ENCODE measurements at regions not wholly inside any gene's neighbourhood (a gene's known extent, or its start where the extent isn't known, plus 50 kb on each side); places are given as distances from the start of the nearest gene placed in this dataset.

DNA sequence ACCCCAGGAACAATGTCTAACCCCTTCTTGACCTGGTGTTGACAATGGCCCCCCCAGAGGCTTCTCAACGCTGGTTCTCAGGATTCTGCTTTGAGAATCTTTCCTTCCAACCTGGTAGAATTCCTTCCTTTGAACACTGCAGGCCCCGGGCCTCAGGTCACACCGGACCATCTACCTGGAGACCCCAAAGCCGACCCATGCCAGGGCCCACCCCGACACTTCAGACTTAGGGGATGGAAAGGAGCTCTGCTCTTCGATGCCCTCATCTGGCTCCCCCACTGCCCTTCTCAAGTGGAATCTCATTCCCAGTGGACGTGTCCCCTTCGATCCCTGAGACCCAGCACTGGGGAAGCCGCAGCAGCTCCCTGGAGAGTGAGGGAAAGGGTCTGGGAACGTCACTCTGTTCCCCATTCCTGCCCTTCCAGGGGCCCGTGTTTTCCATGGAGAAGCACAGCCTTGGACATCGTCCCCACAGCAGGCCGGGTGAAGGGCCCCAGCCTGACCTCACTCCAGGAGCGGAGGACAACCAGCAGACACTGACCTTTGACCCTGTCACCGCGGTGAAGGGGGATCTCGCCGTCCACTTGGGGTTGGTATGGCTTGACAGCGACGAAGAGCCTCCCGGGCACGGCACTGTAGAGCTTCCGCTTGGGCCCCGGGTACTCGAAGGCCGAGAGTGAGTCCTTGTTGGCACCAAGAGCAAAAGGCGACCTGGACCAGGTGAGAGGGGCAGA is 408.3 kb downstream of the CTTN start:
- no peak for DNase-seq
- TF ChIP-seq GATA1 (IDR thresholded peaks at IDR 0.05; ENCODE audit: low read depth, low read length) (no peak), POLR2A (IDR thresholded peaks at IDR 0.05; ENCODE audit: low read length) (no peak)

DNA sequence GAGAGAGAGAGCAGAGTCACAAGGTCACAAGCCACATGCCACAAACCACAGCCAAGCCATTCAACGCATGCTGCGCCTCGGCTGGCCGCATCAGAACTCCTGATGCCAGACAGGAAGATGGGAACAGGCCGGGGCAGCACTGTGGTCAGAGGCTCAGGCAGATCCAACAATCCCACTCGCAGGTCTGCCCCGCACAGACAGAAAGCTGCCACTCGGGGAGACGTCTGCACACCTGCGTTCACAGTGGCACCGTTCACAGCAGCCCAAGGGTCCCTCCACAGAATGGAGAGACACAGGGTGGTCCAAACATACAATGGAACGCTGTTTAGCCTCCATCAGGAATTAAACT is 408.8 kb downstream of the CTTN start:
- TF ChIP-seq GATA1 (IDR thresholded peaks at IDR 0.05; ENCODE audit: low read depth, low read length) (no peak), POLR2A (IDR thresholded peaks at IDR 0.05; ENCODE audit: low read length) (no peak)
- DNase-seq = no peak

DNA sequence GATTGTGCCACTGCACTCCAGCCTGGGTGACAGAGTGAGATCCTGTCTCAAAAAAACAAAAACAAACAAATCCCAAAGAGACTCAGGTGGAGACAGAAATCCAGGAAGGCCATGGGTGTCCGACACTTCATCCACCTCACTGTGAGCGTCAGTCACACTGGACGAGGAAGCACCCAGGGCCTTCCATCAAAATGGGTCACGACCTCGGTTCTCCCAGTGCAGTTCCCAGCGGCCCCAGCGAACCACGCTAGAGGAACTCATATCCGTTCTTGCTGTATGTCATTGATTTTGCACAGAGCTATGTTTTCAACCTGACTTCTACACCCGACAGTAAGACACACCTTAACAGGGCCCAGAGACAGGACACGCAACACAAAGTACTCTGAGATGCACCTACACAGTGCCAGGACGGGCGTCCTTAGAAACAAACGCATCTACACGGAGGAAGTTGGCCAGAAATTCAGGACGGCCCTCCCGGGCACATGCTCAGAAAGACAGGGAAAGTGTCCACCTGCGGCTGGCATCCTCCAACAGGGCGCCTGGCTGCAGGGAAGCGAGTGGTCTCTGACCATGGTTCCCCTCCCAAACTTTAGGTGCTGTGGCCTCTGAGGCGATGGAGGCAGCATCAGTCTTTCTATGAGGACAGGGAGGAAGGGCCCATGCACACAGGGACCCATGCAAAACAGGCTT is 410.5 kb downstream of the CTTN start:
- no peak for DNase-seq
- TF ChIP-seq POLR2A (IDR thresholded peaks at IDR 0.05; ENCODE audit: low read length) = no peak
- no peak for TF ChIP-seq GATA1 (IDR thresholded peaks at IDR 0.05; ENCODE audit: low read depth, low read length)

DNA sequence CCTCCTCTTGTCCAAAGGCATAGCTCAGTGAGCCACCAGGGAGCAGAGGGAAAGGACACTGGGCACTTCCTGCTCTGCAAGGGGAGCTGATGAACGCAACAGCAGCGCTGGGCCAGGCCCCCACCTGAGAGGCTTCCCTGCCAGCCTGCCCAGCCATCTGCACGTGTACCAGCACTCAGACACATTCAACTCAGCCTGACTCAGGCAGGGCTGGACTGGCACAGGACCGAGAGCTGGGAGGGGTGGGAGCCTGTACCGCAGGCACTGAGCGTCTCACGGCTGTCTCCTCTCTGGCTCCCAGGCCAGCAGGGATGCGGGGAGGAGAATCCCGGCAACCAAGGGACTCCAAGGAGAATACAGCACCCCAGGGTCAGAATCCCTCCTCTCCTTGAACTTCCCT is 411.8 kb downstream of the CTTN start:
- no peak for TF ChIP-seq POLR2A (IDR thresholded peaks at IDR 0.05; ENCODE audit: low read length)
- no peak for TF ChIP-seq GATA1 (IDR thresholded peaks at IDR 0.05; ENCODE audit: low read depth, low read length)
- DNase-seq = no peak

DNA sequence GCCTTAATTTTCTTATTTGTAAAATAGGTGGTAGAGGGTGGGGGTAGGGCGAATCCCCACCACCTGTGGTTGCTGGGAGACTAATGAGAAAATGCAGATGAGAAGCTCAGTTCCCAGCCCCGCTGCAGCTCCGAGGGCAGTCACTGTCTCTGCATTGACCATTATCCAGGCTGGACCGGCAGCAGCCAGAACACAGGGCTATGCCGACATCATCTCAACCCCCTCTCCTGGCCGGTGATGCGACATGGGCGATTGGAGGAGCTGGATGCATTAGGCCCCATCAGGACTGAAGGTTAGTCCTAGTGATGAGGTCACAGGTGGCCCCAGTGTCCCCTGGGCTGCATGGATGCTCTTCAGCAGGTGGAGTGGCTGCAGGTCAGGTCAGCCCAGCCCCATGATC is 412.4 kb downstream of the CTTN start:
- TF ChIP-seq GATA1 (IDR thresholded peaks at IDR 0.05; ENCODE audit: low read depth, low read length) (no peak), POLR2A (IDR thresholded peaks at IDR 0.05; ENCODE audit: low read length) (no peak)
- no peak for DNase-seq

DNA sequence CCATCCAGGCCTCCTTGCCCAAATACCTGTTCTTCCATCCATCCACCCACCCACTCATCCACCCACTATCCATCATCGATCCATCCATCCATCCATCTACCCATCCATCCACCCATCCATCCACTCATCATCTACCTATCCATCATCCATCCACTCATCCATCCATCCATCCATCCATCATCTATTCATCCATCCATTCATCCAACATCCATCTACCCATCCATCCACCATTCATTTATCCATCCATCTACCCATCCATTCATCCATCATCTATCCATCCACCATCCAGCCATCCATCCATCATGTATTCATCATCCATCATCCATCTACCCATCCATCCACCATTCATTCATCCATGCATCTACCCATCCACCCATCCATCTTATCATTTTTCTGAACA is 413.2 kb downstream of the CTTN start:
- DNase-seq = no peak
- no peak for TF ChIP-seq GATA1 (IDR thresholded peaks at IDR 0.05; ENCODE audit: low read depth, low read length)
- no peak for TF ChIP-seq POLR2A (IDR thresholded peaks at IDR 0.05; ENCODE audit: low read length)

DNA sequence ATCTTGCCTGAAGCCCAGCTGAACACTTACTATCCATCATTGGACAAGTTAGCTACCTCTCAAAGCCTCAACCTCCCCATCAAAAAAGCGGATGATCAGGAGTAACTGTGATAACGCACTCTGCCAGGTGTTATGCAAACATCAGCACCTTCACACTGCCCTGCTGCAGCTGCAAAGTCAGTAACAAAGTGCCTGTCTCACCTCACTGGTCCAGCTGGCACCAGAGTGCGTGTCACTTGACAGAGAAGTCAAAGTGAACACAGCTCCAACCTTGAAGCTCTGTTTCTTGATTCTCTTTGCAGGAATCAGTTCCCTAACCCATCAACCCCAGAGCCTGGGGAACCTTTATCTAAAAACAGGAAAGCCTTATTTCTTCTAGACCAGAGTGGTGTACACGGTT is 413.6 kb downstream of the CTTN start:
- no peak for DNase-seq
- TF ChIP-seq GATA1 (IDR thresholded peaks at IDR 0.05; ENCODE audit: low read depth, low read length) (no peak), POLR2A (IDR thresholded peaks at IDR 0.05; ENCODE audit: low read length) (no peak)

DNA sequence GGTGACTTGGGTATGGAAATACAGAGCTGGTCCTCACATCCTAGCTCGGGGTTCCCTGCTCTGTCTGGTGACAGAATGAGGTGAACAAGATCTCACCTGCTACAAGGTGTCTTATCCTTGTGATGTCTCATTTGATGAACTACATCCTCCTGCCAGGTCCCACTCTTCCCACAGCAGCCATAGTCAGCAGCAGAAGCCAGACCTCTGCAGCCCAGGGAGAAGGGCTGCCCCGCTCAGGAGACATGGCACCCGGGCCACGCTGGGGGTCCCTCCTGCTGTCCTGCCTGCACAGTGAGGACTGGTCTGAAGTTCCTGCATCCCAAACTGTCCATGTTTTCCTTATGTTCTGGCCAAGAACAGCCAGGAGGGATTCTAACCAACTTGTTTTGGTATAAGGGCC is 414.1 kb downstream of the CTTN start:
- DNase-seq = no peak
- TF ChIP-seq POLR2A (IDR thresholded peaks at IDR 0.05; ENCODE audit: low read length) = no peak
- no peak for TF ChIP-seq GATA1 (IDR thresholded peaks at IDR 0.05; ENCODE audit: low read depth, low read length)

DNA sequence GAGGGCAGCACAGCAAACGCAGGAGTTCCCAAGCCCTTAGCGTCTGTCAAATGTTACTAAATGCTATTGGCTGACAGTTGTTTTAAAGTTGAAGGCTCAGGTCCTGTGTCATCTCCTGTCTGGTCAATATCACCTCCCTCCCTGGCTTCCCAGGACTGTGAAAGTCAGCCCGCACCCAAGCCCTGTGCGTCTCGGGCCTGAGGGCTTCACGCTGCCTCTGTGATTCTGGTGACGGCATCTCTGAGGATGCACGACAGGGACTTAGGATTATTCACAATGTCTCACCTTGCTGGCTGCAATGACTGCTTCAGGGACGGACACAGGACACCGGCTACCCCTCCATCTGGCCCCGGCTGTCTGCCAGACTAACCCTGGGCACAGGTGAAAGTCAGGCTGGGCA is 415.3 kb downstream of the CTTN start:
- TF ChIP-seq POLR2A (IDR thresholded peaks at IDR 0.05; ENCODE audit: low read length) (no peak), GATA1 (IDR thresholded peaks at IDR 0.05; ENCODE audit: low read depth, low read length) (no peak)
- DNase-seq = no peak

DNA sequence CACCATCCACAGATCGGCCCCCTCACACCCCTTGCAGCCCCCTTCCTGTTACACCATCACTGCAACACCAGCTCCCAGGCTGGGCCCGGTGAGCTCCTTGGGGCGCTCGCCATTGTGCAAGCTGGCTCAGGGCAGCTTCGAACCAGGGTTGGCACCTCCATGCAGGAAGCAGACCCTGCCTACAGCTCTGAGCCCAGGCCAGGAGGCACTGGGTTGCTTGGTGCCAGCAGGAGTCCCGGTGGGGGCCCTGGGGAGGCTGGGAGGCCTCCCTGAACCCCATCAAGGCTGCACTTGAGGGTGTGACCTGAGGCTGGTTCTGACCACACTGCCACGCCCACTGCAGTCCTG is 417.1 kb downstream of the CTTN start:
- DNase-seq = no peak
- TF ChIP-seq GATA1 (IDR thresholded peaks at IDR 0.05; ENCODE audit: low read depth, low read length) = no peak
- no peak for TF ChIP-seq POLR2A (IDR thresholded peaks at IDR 0.05; ENCODE audit: low read length)

DNA sequence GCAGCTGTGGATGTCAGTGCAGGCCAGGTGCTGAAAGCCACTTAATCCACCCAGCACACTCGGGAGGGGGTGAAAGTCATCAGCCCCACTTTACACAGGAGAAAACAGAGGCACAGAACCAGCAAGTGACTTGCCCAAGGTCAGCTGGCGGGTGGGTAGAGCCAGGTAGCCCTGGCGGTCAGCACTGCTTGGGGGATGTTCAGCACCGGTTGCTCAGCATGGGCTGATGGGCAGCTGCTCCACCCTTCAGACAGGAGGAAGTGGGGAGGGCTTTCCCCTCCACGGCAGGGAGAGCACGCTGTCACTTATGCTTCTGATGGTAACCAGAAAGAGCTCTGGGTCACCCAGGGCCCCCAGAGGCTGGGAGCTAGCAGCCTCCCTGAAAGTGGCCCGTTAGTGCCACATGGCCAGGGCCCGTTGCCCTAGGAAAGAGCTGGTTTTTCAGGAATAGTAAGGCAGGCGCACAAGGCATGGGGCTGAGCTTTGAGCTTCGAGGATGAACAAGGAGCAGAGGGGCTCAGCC is 417.9 kb downstream of the CTTN start:
- DNase-seq = no peak
- no peak for TF ChIP-seq POLR2A (IDR thresholded peaks at IDR 0.05; ENCODE audit: low read length)
- TF ChIP-seq GATA1 (IDR thresholded peaks at IDR 0.05; ENCODE audit: low read depth, low read length) = no peak

DNA sequence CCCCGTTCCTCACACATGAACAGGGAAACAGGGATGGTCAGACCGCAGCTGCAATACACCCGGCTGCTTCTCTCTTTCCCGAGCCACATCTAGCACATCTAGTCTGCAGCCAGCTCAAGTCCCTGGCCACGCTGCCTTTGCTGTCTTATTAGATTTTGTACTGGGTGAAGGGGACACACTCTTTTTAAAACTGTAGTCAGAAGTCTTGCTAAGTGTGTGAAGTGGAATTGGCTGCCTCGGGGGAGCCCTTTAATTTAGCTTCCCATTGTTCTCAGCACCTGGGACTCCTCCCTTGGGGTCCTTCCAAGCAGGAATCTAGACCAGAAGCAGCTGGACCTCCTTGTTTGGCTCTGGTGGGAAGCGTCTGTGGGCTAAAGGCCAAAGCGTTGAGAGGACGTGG is 420.0 kb downstream of the CTTN start:
- no peak for TF ChIP-seq GATA1 (IDR thresholded peaks at IDR 0.05; ENCODE audit: low read depth, low read length)
- no peak for TF ChIP-seq POLR2A (IDR thresholded peaks at IDR 0.05; ENCODE audit: low read length)
- DNase-seq = no peak

DNA sequence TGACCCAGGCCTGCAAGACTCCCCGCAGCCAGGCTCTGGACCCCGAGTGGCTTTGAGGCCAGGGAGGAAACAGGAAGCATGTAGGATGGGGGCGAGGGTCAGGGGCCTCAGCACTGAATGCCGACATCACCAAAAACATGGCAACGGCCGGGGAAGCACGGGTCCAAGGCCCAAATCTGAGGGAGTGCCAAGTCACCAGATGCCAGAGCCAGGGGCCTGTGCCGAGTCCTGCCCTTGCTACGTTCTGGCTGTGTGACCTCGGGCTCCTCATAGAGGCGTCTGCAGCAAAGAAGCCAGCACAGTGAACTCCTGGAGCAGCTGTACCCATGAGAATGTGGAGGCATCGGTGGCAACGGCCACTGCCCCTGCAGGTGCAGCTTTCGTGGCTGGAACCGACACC is 420.7 kb downstream of the CTTN start:
- DNase-seq = no peak
- TF ChIP-seq POLR2A (IDR thresholded peaks at IDR 0.05; ENCODE audit: low read length) = no peak
- TF ChIP-seq GATA1 (IDR thresholded peaks at IDR 0.05; ENCODE audit: low read depth, low read length) = no peak

DNA sequence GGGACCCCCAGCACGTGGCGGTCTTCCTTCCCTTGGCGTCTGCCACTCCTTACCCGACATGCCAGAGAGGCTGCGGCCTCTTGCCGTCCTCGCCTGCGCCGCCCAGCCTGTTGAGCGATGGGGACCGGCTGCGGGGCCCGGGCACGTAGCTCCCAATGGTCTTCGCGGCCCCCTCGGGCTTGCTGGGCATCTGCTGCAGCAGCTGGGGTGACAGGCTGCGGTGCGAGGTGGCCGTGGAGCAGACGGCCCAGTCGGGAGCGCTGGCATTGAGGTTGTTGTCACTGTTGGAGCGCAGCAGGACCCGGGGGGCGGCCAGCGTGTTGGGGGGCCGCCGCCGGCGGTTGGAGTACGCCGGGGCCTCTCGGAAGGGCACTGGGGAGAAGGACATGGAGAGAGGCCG is 422.0 kb downstream of the CTTN start:
- DNase-seq = no peak
- no peak for TF ChIP-seq POLR2A (IDR thresholded peaks at IDR 0.05; ENCODE audit: low read length)
- TF ChIP-seq GATA1 (IDR thresholded peaks at IDR 0.05; ENCODE audit: low read depth, low read length) = no peak

DNA sequence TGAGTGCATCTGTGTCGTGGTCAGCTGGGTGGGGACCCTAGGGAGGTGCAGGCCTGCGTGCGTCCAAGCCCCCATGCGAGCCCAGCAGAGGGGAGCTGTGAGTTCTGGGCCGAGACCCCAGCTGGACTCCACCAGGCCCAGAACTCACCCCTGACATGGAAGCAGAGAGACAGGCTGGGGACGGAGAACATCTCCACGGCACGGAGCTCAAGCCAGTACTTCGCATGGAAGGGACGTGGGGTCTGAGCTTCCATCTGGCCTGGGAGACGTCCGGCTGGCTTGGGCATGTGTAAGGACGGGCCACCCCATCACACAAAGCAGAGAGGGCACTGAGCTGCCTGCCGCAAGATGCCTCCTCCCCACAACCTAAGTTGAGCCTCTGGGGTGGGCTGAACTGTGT is 422.4 kb downstream of the CTTN start:
- no peak for DNase-seq
- TF ChIP-seq POLR2A (IDR thresholded peaks at IDR 0.05; ENCODE audit: low read length) (no peak), GATA1 (IDR thresholded peaks at IDR 0.05; ENCODE audit: low read depth, low read length) (no peak)

Measured in erythroblast (primary cell).